GM12878 (cell line): ENCODE measurements at regions not wholly inside any gene's neighbourhood (a gene's known extent, or its start where the extent isn't known, plus 50 kb on each side); places are given as distances from the start of the nearest gene placed in this dataset.

ENCODE experiments used
- ATAC-seq: fragments of 200-7000 bp; cut with Tn5 transposase; 3 replicates; pipeline ENCODE4 v1.9.1; 2020; ENCODE audit warnings: mild to moderate bottlenecking, moderate library complexity
- BruUV-seq: library from RNA; stranded (reverse); fragments of 400-500 nt; replicated peaks from 2 replicates; lab custom pipeline; 2021; lab: Mats Ljungman, UMichigan
- CTCF ChIA-PET: fragments of 300-600 bp; sonication (Branson Sonifier 250); formaldehyde crosslinking; extraction: SDS; loops from one replicate; lab custom pipeline; 2021; ENCODE audit warnings: inconsistent platforms; lab: Yijun Ruan, JAX
- POLR2A ChIA-PET: fragments of 350-600 bp; formaldehyde crosslinking; extraction: SDS; loops from one replicate; lab custom pipeline; 2021; ENCODE audit warnings: inconsistent platforms; lab: Charles Lee
- RAD21 ChIA-PET: fragments of 300-600 bp; sonication (Branson Sonifier 250); formaldehyde crosslinking; loops from one replicate; lab custom pipeline; 2023; ENCODE audit warnings: antibody characterized with exemption; ENCODE audit not compliant: unreplicated experiment; lab: Charles Lee
- SMC1A ChIA-PET: fragments of 300-600 bp; sonication (Branson Sonifier 250); formaldehyde crosslinking; loops from one replicate; lab custom pipeline; 2023; ENCODE audit not compliant: unreplicated experiment, uncharacterized antibody; lab: Charles Lee
- DNase-seq: peaks from one replicate; pipeline ENCODE4 v3.0.0-alpha.2; 2011; ENCODE audit warnings: low read depth, low spot score
- FAIRE-seq: peaks from 3 replicates; lab custom pipeline; 2011; peaks lifted over from hg19 to GRCh38; lab: Jason Lieb, UNC
- H2AFZ ChIP-seq: 2 replicates; pipeline ENCODE4 v1.6.0; 2011; ENCODE audit warnings: low read depth, low read length, control low read depth; ENCODE audit not compliant: control insufficient read depth
- H3K27ac ChIP-seq: 2 replicates; pipeline ENCODE4 v1.5.1; 2011; ENCODE audit warnings: control low read depth; ENCODE audit not compliant: control insufficient read depth, insufficient read depth
- H3K27me3 ChIP-seq, 2 experiments: replicated peaks in 1 of 2; 2 replicates each; pipeline versions ENCODE4 v1.6.0 to v1.6.1; 2011; ENCODE audit warnings: low read length in 1 of 2; ENCODE audit not compliant: control insufficient read depth in 2 of 2, insufficient read depth in 2 of 2
- H3K36me3 ChIP-seq, 2 experiments: 2 replicates each; pipeline ENCODE4 v1.5.1; 2011; ENCODE audit warnings: low read length in 1 of 2; ENCODE audit not compliant: control insufficient read depth in 2 of 2, insufficient read depth in 2 of 2
- H3K4me1 ChIP-seq: 2 replicates; pipeline ENCODE4 v1.6.1; 2011; ENCODE audit warnings: mild to moderate bottlenecking, low read length, moderate library complexity, mixed read lengths; ENCODE audit not compliant: control insufficient read depth, insufficient read depth
- H3K4me2 ChIP-seq: 2 replicates; pipeline ENCODE4 v1.6.0; 2011; ENCODE audit warnings: control low read depth; ENCODE audit not compliant: control insufficient read depth, insufficient read depth
- H3K4me3 ChIP-seq: fragments of 200-600 bp; sonication (generic); 2 replicates; pipeline ENCODE4 v1.5.1; 2016
- H3K79me2 ChIP-seq: 2 replicates; pipeline ENCODE4 v1.6.0; 2011; ENCODE audit warnings: low read length; ENCODE audit not compliant: control insufficient read depth, insufficient read depth
- H3K9ac ChIP-seq: 2 replicates; pipeline ENCODE4 v1.8.0; 2011; ENCODE audit warnings: low read length, control low read depth, mixed read lengths; ENCODE audit not compliant: control insufficient read depth, insufficient read depth
- H3K9me3 ChIP-seq: replicated peaks from 3 replicates; pipeline ENCODE4 v1.5.1; 2011; ENCODE audit warnings: mild to moderate bottlenecking, low read length; ENCODE audit not compliant: control insufficient read depth, insufficient read depth
- H4K20me1 ChIP-seq: 2 replicates; pipeline ENCODE4 v1.6.0; 2011; ENCODE audit not compliant: control insufficient read depth, insufficient read depth
- E2F8 ChIP-seq: fragments of 450-650 bp; IDR thresholded peaks from 2 replicates; pipeline ENCODE4 v1.6.1; 2018; ENCODE audit warnings: mild to moderate bottlenecking, low read depth, moderate library complexity; ENCODE audit not compliant: partially characterized antibody
- HCFC1 ChIP-seq: fragments of 150-350 bp; IDR thresholded peaks from 2 replicates; pipeline ENCODE4 v1.6.1; 2014; ENCODE audit warnings: low read length
- RAD21 ChIP-seq: IDR thresholded peaks from 2 replicates; pipeline ENCODE4 v1.6.1; 2011; ENCODE audit warnings: mild to moderate bottlenecking, low read depth, low read length, moderate library complexity; ENCODE audit not compliant: insufficient read depth
- RELA ChIP-seq: fragments of 450-650 bp; IDR thresholded peaks from 2 replicates; pipeline ENCODE4 v1.8.0; 2014; ENCODE audit warnings: borderline replicate concordance; ENCODE audit not compliant: partially characterized antibody
- RUNX3 ChIP-seq: IDR thresholded peaks from 2 replicates; pipeline ENCODE4 v1.6.1; 2012; ENCODE audit warnings: low read length, inconsistent platforms
- SMAD1 ChIP-seq: fragments of 450-650 bp; IDR thresholded peaks from 2 replicates; pipeline ENCODE4 v1.6.1; 2018; ENCODE audit warnings: mild to moderate bottlenecking, low read depth; ENCODE audit not compliant: partially characterized antibody
- WGBS: methylation state at CpG from one replicate; pipeline ENCODE4 v1.1.6; 2016; ENCODE audit warnings: low lambda C conversion rate; ENCODE audit not compliant: insufficient replicate concordance, insufficient coverage; ENCODE audit errors: missing lambda C conversion rate; 5-methylcytosine and 5-hydroxymethylcytosine counted together
- in situ Hi-C: fragments of 300-500 bp; cut with MboI; formaldehyde crosslinking; loops from 9 replicates; pipeline ENCODE4 v1.14.3; 2018; ENCODE audit warnings: mixed read lengths
- intact Hi-C: fragments of 100-400 bp; cut with micrococcal nuclease; formaldehyde crosslinking; loops from one replicate; pipeline ENCODE4 v1.14.2; 2022; ENCODE audit not compliant: unreplicated experiment

- ChIA-PET SMC1A (no interaction called here), POLR2A (no interaction called here), CTCF (no interaction called here), RAD21 (no interaction called here)
- Histone ChIP-seq H3K4me1 (no peaks in the 10 kb centered on the region), H3K27ac (no peak overlapping the region), H3K27me3 (peaks cover 0 to 2% of the 10 kb centered on the region in 2 experiments; a peak in 2 of 4 replicates), H3K9me3 (no peaks in the 10 kb centered on the region), H3K4me2 (no peak overlapping the region), H2AFZ (no peak overlapping the region), H3K79me2 (no peaks in the 10 kb centered on the region), H4K20me1 (no peaks in the 10 kb centered on the region), H3K9ac (no peak overlapping the region), H3K36me3 (no peaks in the 10 kb centered on the region)
- FAIRE-seq (no peak), ATAC-seq (no peak)
- intact Hi-C loops (no loop called here), in situ Hi-C loops (no loop called here)
- BruUV-seq: no TSS peak
- WGBS: 43% methylated on average over 6 of the region's 6 CpGs
- no peak for TF ChIP-seq RELA
- no peak for TF ChIP-seq E2F8
- no peak for TF ChIP-seq HCFC1
- TF ChIP-seq RAD21: no peak
- no peak for TF ChIP-seq SMAD1
- TF ChIP-seq RUNX3: no peak
- TF ChIP-seq, all 136 proteins: peak for 0
- no peak for DNase-seq
- H3K4me3 ChIP-seq: no peak overlapping the region
These were observed 68.8 kb downstream of the SPRY1 start for GRCh38 chr4:123465416-123465815.
